ENCODE measurements at regions not wholly inside any gene's neighbourhood (a gene's known extent, or its start where the extent isn't known, plus 50 kb on each side); places are given as distances from the start of the nearest gene placed in this dataset.

DNA sequence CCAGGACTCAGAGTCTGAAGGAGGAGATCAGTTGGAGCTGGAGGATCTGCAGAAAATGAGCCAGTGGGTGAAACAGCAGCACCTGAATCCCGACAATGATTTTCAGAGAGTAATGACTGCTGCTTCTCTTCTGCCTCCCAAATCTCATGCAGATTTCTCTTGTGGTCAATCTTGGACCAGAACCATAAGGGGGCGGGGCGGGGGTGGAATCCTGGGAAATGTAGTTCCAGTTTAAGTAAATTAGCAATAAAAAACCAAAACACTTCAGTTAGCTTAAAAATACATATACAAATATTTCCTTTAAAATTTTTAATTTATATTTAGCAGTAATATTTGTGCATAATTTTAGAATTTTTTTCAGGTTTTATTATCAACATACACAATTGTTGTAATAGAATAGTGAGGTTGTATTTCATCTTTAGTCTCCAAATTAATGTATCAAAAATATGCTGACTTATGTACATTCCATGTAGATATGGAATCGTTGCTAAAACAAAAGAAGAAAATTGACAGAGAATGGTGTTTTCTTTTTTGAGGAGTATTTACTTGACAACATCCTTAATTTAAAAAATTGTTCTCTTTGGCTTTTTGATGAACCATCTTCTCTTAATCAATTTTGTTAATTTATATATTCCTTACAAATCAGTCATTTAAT is 223.5 kb upstream of the SYT10 start:
- TF ChIP-seq TAF1 (IDR thresholded peaks at IDR 0.05; ENCODE audit: low read depth), result no peak
- TF ChIP-seq RAD21 (conservative IDR thresholded peaks at IDR 0.05), result no peak
- TF ChIP-seq, protein P1, sequence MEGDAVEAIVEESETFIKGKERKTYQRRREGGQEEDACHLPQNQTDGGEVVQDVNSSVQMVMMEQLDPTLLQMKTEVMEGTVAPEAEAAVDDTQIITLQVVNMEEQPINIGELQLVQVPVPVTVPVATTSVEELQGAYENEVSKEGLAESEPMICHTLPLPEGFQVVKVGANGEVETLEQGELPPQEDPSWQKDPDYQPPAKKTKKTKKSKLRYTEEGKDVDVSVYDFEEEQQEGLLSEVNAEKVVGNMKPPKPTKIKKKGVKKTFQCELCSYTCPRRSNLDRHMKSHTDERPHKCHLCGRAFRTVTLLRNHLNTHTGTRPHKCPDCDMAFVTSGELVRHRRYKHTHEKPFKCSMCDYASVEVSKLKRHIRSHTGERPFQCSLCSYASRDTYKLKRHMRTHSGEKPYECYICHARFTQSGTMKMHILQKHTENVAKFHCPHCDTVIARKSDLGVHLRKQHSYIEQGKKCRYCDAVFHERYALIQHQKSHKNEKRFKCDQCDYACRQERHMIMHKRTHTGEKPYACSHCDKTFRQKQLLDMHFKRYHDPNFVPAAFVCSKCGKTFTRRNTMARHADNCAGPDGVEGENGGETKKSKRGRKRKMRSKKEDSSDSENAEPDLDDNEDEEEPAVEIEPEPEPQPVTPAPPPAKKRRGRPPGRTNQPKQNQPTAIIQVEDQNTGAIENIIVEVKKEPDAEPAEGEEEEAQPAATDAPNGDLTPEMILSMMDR (IDR thresholded peaks at IDR 0.05; ENCODE audit: poor library complexity, severe bottlenecking), result no peak
- TF ChIP-seq EZH2 (IDR thresholded peaks at IDR 0.05; ENCODE audit: borderline replicate concordance, insufficient read depth, low read length, poor library complexity, severe bottlenecking), result no peak

Data from neural cell (in vitro differentiated cells).